ENCODE measurements at regions not wholly inside any gene's neighbourhood (a gene's known extent, or its start where the extent isn't known, plus 50 kb on each side); places are given as distances from the start of the nearest gene placed in this dataset.

GRCh38 chr10:3723766-3724165, 61.2 kb downstream of the KLF6 start:
- POLR2A ChIA-PET = no interaction called here

DNA sequence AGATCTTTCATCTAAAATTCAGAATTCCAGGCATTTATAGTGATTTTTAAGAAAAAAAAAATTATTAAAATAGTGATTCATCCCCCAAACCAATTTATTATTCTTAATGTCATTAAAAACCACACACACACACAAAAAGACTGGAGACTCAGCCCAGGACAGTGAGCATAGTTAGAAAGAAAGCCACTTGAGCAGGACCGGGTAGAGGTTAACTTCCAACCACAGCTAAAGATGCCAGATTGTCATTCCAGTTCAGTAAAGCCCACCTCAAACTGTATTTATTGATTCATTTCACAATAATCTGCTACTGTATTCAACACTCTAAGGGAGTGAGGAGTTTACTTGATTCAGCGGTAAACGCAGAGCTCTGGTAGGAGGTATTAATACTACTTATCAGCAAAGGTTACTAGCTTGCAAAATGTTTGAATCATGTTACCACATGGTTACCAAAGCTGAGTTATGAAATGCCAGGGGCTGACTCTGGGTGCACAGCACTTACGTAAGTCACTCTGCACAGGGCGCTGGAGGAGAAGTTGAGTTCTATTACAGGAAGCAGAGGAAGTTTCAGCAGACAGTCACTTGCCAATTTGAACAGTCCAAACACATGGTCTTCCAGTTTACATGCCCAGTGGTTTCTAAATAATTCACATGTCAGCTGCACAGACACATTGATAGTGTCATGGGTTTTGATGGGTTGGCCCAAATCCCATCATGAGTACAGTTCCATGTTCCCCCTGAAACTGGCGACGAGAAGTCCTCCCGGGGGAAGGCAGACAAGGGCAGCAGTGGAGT, 64.6 kb downstream of the KLF6 start:
- CTCF ChIA-PET = no interaction called here
- POLR2A ChIA-PET = no interaction called here
- H3K4me3 ChIP-seq (ENCODE audit: low read depth, low read length) = no peak overlapping the region
- DNase-seq (ENCODE audit: low read depth, low spot score) = peak; percentile 47
- TF ChIP-seq, protein P1, sequence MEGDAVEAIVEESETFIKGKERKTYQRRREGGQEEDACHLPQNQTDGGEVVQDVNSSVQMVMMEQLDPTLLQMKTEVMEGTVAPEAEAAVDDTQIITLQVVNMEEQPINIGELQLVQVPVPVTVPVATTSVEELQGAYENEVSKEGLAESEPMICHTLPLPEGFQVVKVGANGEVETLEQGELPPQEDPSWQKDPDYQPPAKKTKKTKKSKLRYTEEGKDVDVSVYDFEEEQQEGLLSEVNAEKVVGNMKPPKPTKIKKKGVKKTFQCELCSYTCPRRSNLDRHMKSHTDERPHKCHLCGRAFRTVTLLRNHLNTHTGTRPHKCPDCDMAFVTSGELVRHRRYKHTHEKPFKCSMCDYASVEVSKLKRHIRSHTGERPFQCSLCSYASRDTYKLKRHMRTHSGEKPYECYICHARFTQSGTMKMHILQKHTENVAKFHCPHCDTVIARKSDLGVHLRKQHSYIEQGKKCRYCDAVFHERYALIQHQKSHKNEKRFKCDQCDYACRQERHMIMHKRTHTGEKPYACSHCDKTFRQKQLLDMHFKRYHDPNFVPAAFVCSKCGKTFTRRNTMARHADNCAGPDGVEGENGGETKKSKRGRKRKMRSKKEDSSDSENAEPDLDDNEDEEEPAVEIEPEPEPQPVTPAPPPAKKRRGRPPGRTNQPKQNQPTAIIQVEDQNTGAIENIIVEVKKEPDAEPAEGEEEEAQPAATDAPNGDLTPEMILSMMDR (IDR thresholded peaks at IDR 0.05; ENCODE audit: insufficient read depth, low read length, missing control alignments) = no peak

More at GRCh38 chr10:3723766-3724165, 61.2 kb downstream of the KLF6 start:
- TF ChIP-seq, protein P1 (IDR thresholded peaks at IDR 0.05; ENCODE audit: insufficient read depth, low read length, missing control alignments) = no peak
- H3K4me3 ChIP-seq (ENCODE audit: low read depth, low read length) = no peak overlapping the region
- CTCF ChIA-PET = no interaction called here
- peak; percentile 19 for DNase-seq (ENCODE audit: low read depth, low spot score)

DNA sequence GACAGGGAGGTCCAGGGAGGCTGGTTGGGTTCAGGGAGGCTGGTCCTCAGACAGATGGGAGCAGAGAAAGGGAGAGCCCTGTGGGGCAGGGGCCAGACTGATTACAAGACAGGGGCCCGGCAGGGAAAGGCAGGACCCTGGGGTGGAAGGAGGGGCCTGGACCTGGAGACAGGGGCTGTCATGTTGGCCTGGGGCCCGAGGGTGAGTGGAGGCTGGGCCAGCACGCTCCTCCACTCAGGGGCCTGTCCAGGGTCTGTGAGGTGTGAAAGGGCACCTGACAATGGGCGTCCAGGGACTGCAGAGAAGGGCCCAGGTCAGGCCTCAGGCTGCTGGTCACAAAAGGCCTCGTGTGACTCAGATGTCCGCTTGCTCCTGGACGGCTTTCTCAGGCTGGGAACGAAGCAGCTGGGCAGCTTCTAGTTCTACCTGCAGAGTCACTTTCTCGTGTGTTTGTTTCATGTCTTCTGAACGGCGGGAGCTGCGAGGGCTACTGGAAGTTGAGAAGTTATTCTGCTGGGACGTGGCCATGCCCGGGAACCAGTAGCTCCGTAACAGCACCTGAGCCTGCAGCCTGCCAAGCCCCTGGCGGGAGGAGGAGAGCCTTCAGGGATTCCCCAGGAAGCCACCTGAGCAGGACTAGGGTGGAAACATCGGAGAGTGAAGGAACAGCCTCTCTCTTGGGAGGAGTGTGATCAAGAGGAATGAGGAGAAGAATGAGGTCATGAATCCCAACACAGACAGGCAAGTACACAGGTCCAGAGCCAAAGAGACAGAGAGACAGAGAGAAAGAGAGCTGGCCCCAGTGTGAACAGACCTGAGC, 65.8 kb downstream of the KLF6 start:
- TF ChIP-seq, protein P1 (IDR thresholded peaks at IDR 0.05; ENCODE audit: insufficient read depth, low read length, missing control alignments) = no peak
- CTCF ChIA-PET = no interaction called here
- no peak overlapping the region for H3K4me3 ChIP-seq (ENCODE audit: low read depth, low read length)
- DNase-seq (ENCODE audit: low read depth, low spot score) = no peak
- POLR2A ChIA-PET = no interaction called here

- DNase-seq (ENCODE audit: low read depth, low spot score) = no peak
- H3K4me3 ChIP-seq (ENCODE audit: low read depth, low read length) = no peak overlapping the region
- ChIA-PET CTCF (no interaction called here), POLR2A (no interaction called here)
- TF ChIP-seq, protein P1 (IDR thresholded peaks at IDR 0.05; ENCODE audit: insufficient read depth, low read length, missing control alignments) = no peak
Measured at GRCh38 chr10:3716093-3716492, 68.9 kb downstream of the KLF6 start.

GRCh38 chr10:3714967-3715366, 70.0 kb downstream of the KLF6 start:
- no peak overlapping the region for H3K4me3 ChIP-seq (ENCODE audit: low read depth, low read length)
- ChIA-PET CTCF (no interaction called here), POLR2A (interaction anchor here (0.6 kb wide), 1 partner anchor 984 kb away, joined by 4 read pairs; no protein-coding TSS in a partner anchor)
- TF ChIP-seq, protein P1 (IDR thresholded peaks at IDR 0.05; ENCODE audit: insufficient read depth, low read length, missing control alignments) = no peak
- no peak for DNase-seq (ENCODE audit: low read depth, low spot score)

DNA sequence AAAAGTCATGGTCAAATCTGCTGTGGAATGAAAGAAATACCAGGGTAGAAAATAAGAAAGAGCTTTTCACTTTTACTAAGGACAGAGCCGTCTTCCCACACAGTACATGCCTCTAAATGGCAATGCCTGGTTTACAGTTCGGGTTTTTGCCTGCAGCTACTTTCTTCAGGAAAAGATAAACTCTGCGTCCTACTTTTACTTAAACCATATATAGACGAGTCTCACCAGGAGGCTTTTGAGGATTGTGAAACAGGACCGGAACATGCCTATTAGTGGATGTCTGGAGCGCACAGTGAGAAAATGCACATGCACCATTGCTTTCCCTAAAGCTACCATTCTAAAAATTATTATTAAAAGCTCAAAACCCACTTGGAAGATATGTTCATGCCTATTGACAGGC, 70.5 kb downstream of the KLF6 start:
- no peak overlapping the region for H3K4me3 ChIP-seq (ENCODE audit: low read depth, low read length)
- ChIA-PET CTCF (no interaction called here), POLR2A (interaction anchor here (0.6 kb wide), 1 partner anchor 984 kb away, joined by 4 read pairs; no protein-coding TSS in a partner anchor)
- TF ChIP-seq, protein P1 (IDR thresholded peaks at IDR 0.05; ENCODE audit: insufficient read depth, low read length, missing control alignments) = no peak
- DNase-seq (ENCODE audit: low read depth, low spot score) = no peak

Measured in AG04449 (cell line).